Thoracic aorta (tissue), 2 donors: ENCODE measurements at regions not wholly inside any gene's neighbourhood (a gene's known extent, or its start where the extent isn't known, plus 50 kb on each side); places are given as distances from the start of the nearest gene placed in this dataset.

ENCODE experiments used
- ATAC-seq: fragments of 150-250 bp; one replicate; pipeline ENCODE4 v1.8.0; 2017; ENCODE audit warnings: low read depth; ENCODE audit not compliant: insufficient number of reproducible peaks, low FRiP score
- DNase-seq: peaks from one replicate; pipeline ENCODE4 v3.0.0-alpha.2; 2020; ENCODE audit warnings: low spot score
- H3K27ac ChIP-seq, 2 donors: fragments of 200-600 bp; sonication (generic); 1 replicate in 1 of 2; 2 replicates in 1 of 2; pipeline ENCODE4 v1.5.1; 2016; ENCODE audit warnings: mild to moderate bottlenecking in 2 of 2, moderate library complexity in 2 of 2
- H3K27me3 ChIP-seq: fragments of 200-600 bp; sonication (generic); replicated peaks from 2 replicates; pipeline ENCODE4 v1.6.0; 2016; ENCODE audit warnings: mild to moderate bottlenecking; ENCODE audit not compliant: insufficient read depth
- H3K36me3 ChIP-seq: fragments of 200-600 bp; sonication (generic); one replicate; pipeline ENCODE4 v1.5.1; 2016
- H3K4me1 ChIP-seq, 2 donors: fragments of 200-600 bp; sonication (generic); 1 replicate in 1 of 2; 2 replicates in 1 of 2; pipeline versions ENCODE4 v1.5.1 to v1.6.0; 2016; ENCODE audit warnings: low read depth in 2 of 2, mild to moderate bottlenecking in 1 of 2; ENCODE audit not compliant: control insufficient read depth in 1 of 2
- H3K4me3 ChIP-seq: fragments of 200-600 bp; sonication (generic); 2 replicates; pipeline ENCODE4 v1.5.1; 2016; ENCODE audit warnings: mild to moderate bottlenecking
- H3K9me3 ChIP-seq: fragments of 200-600 bp; sonication (generic); 2 replicates; pipeline ENCODE4 v1.5.1; 2016
- CTCF ChIP-seq: fragments of 200-600 bp; sonication (generic); IDR thresholded peaks from one replicate; pipeline ENCODE4 v1.5.1; 2019; ENCODE audit warnings: antibody characterized with exemption

- H3K36me3 ChIP-seq, result no peaks in the 10 kb centered on the region
- H3K27ac ChIP-seq, result no peak overlapping the region
- no peaks in the 10 kb centered on the region for H3K27me3 ChIP-seq
- no peaks in the 10 kb centered on the region for H3K9me3 ChIP-seq
- TF ChIP-seq CTCF, result no peak
- H3K4me3 ChIP-seq, result no peak overlapping the region
- DNase-seq (no peak), ATAC-seq (no peak)
- peaks cover 0 to 4% of the 10 kb centered on the region in 2 donors for H3K4me1 ChIP-seq
Observed at GRCh38 chr10:33657913-33658312, 323.4 kb upstream of the NRP1 start.

GRCh38 chr10:33657154-33657908 lies 322.9 kb upstream of the NRP1 start:
- no peak for DNase-seq
- no peak overlapping the region for H3K4me3 ChIP-seq
- no peaks in the 10 kb centered on the region for H3K9me3 ChIP-seq
- TF ChIP-seq CTCF, result no peak
- H3K27ac ChIP-seq, result no peak overlapping the region
- no peak for ATAC-seq
- H3K27me3 ChIP-seq, result no peaks in the 10 kb centered on the region
- H3K36me3 ChIP-seq, result no peaks in the 10 kb centered on the region
- H3K4me1 ChIP-seq, result peaks cover 0 to 4% of the 10 kb centered on the region in 2 donors

GRCh38 chr10:33655921-33656320 lies 321.5 kb upstream of the NRP1 start:
- no peak for TF ChIP-seq CTCF
- ATAC-seq (no peak), DNase-seq (no peak)
- H3K4me1 ChIP-seq, result no peaks in the 10 kb centered on the region
- H3K4me3 ChIP-seq, result no peak overlapping the region
- H3K9me3 ChIP-seq, result no peaks in the 10 kb centered on the region
- H3K36me3 ChIP-seq, result no peaks in the 10 kb centered on the region
- H3K27ac ChIP-seq, result no peak overlapping the region
- H3K27me3 ChIP-seq, result no peaks in the 10 kb centered on the region

GRCh38 chr10:33655165-33655815 lies 320.8 kb upstream of the NRP1 start:
- H3K27ac ChIP-seq, result no peak overlapping the region
- H3K4me3 ChIP-seq, result no peak overlapping the region
- H3K36me3 ChIP-seq, result no peaks in the 10 kb centered on the region
- no peak for DNase-seq
- H3K9me3 ChIP-seq, result no peaks in the 10 kb centered on the region
- TF ChIP-seq CTCF, result no peak
- no peaks in the 10 kb centered on the region for H3K4me1 ChIP-seq
- H3K27me3 ChIP-seq, result no peaks in the 10 kb centered on the region
- ATAC-seq, result no peak

GRCh38 chr10:33653584-33654367 lies 319.3 kb upstream of the NRP1 start:
- no peak overlapping the region for H3K27ac ChIP-seq
- no peak for DNase-seq
- no peaks in the 10 kb centered on the region for H3K4me1 ChIP-seq
- no peaks in the 10 kb centered on the region for H3K27me3 ChIP-seq
- TF ChIP-seq CTCF, result no peak
- H3K4me3 ChIP-seq, result no peak overlapping the region
- H3K36me3 ChIP-seq, result no peaks in the 10 kb centered on the region
- ATAC-seq, result no peak
- no peaks in the 10 kb centered on the region for H3K9me3 ChIP-seq
